H9 (cell line): ENCODE measurements at regions not wholly inside any gene's neighbourhood (a gene's known extent, or its start where the extent isn't known, plus 50 kb on each side); places are given as distances from the start of the nearest gene placed in this dataset.

Source experiments
- DNase-seq: peaks from one replicate; pipeline ENCODE4 v3.0.0-alpha.2; 2017
- H2AFZ ChIP-seq: one replicate; pipeline ENCODE4 v1.6.1; 2013; ENCODE audit warnings: mild to moderate bottlenecking, low read length, control low read depth, moderate library complexity
- H2AK5ac ChIP-seq: 2 replicates; pipeline ENCODE4 v1.6.1; 2013; ENCODE audit warnings: low read length, control low read depth, mixed read lengths; ENCODE audit not compliant: insufficient read length
- H2BK120ac ChIP-seq: one replicate; pipeline ENCODE4 v1.6.1; 2013; ENCODE audit warnings: low read depth, mild to moderate bottlenecking, low read length, control low read depth, inconsistent platforms; ENCODE audit not compliant: poor library complexity, severe bottlenecking
- H2BK12ac ChIP-seq: 2 replicates; pipeline ENCODE4 v1.6.1; 2013; ENCODE audit warnings: low read length, control low read depth, mixed read lengths, low read depth; ENCODE audit not compliant: insufficient read length
- H2BK15ac ChIP-seq: 2 replicates; pipeline ENCODE4 v1.6.1; 2013; ENCODE audit warnings: low read depth, low read length, control low read depth
- H2BK20ac ChIP-seq: one replicate; pipeline ENCODE4 v1.6.1; 2013; ENCODE audit warnings: low read depth, mild to moderate bottlenecking, low read length, control low read depth, inconsistent platforms; ENCODE audit not compliant: poor library complexity, severe bottlenecking
- H2BK5ac ChIP-seq: 2 replicates; pipeline ENCODE4 v1.6.1; 2013; ENCODE audit warnings: low read length, control low read depth, mixed read lengths; ENCODE audit not compliant: insufficient read length
- H3K14ac ChIP-seq: 2 replicates; pipeline ENCODE4 v1.6.1; 2013; ENCODE audit warnings: low read length, control low read depth; ENCODE audit not compliant: insufficient read depth
- H3K18ac ChIP-seq: 2 replicates; pipeline ENCODE4 v1.6.1; 2013; ENCODE audit warnings: low read depth, mild to moderate bottlenecking, mixed read lengths, low read length, control low read depth; ENCODE audit not compliant: insufficient read length
- H3K23ac ChIP-seq: 2 replicates; pipeline ENCODE4 v1.6.1; 2013; ENCODE audit warnings: low read length, control low read depth, mixed read lengths, low read depth; ENCODE audit not compliant: insufficient read length
- H3K23me2 ChIP-seq: 2 replicates; pipeline ENCODE4 v1.6.1; 2013; ENCODE audit warnings: low read depth, mild to moderate bottlenecking, mixed read lengths, low read length, control low read depth; ENCODE audit not compliant: insufficient read length, poor library complexity, severe bottlenecking
- H3K27ac ChIP-seq: 2 replicates; pipeline ENCODE4 v1.5.1; 2013; ENCODE audit warnings: low read length, control low read depth, mixed read lengths, low read depth; ENCODE audit not compliant: insufficient read length
- H3K27me3 ChIP-seq: 2 replicates; pipeline ENCODE4 v1.6.1; 2013; ENCODE audit warnings: low read length, control low read depth, inconsistent platforms; ENCODE audit not compliant: insufficient read depth
- H3K4ac ChIP-seq: 2 replicates; pipeline ENCODE4 v1.6.1; 2013; ENCODE audit warnings: low read depth, mild to moderate bottlenecking, control low read depth, inconsistent platforms, low read length, moderate library complexity
- H3K4me1 ChIP-seq: 2 replicates; pipeline ENCODE4 v1.6.1; 2013; ENCODE audit warnings: low read length, control low read depth, inconsistent platforms; ENCODE audit not compliant: insufficient read depth
- H3K4me2 ChIP-seq: 2 replicates; pipeline ENCODE4 v1.6.1; 2013; ENCODE audit warnings: low read length, control low read depth, mixed read lengths; ENCODE audit not compliant: insufficient read length, insufficient read depth
- H3K56ac ChIP-seq: 2 replicates; pipeline ENCODE4 v1.6.1; 2013; ENCODE audit warnings: low read depth, mild to moderate bottlenecking, mixed read lengths, low read length, control low read depth; ENCODE audit not compliant: insufficient read length
- H3K79me1 ChIP-seq: 2 replicates; pipeline ENCODE4 v1.6.1; 2013; ENCODE audit warnings: low read depth, mild to moderate bottlenecking, moderate library complexity, low read length, control low read depth, inconsistent platforms; ENCODE audit not compliant: insufficient read depth, poor library complexity, severe bottlenecking
- H3K79me2 ChIP-seq: 2 replicates; pipeline ENCODE4 v1.6.1; 2013; ENCODE audit warnings: low read length, control low read depth, inconsistent platforms; ENCODE audit not compliant: insufficient read depth
- H3K9ac ChIP-seq: 2 replicates; pipeline ENCODE4 v1.6.1; 2013; ENCODE audit warnings: low read length, control low read depth, mixed read lengths; ENCODE audit not compliant: insufficient read length; ENCODE audit errors: extremely low read depth
- H3K9me3 ChIP-seq: one replicate; pipeline ENCODE4 v1.6.1; 2013; ENCODE audit warnings: low read depth, low read length, inconsistent platforms; ENCODE audit not compliant: control insufficient read depth
- H3T11ph ChIP-seq: one replicate; pipeline ENCODE4 v1.6.1; 2013; ENCODE audit warnings: mild to moderate bottlenecking, low read length, control low read depth, inconsistent platforms
- H4K20me1 ChIP-seq: one replicate; pipeline ENCODE4 v1.6.1; 2013; ENCODE audit not compliant: control insufficient read depth, insufficient read length, insufficient read depth
- H4K5ac ChIP-seq: 2 replicates; pipeline ENCODE4 v1.6.1; 2013; ENCODE audit warnings: low read depth, mild to moderate bottlenecking, mixed read lengths, low read length, control low read depth; ENCODE audit not compliant: insufficient read length
- H4K8ac ChIP-seq: replicated peaks from 2 replicates; pipeline ENCODE4 v1.6.1; 2013; ENCODE audit warnings: low read length, control low read depth, mixed read lengths, low read depth; ENCODE audit not compliant: insufficient read length
- H4K91ac ChIP-seq: 2 replicates; pipeline ENCODE4 v1.6.1; 2013; ENCODE audit warnings: low read depth, mild to moderate bottlenecking, moderate library complexity, mixed read lengths, low read length, control low read depth; ENCODE audit not compliant: insufficient read length
- H3K27ac Mint-ChIP-seq, 3 experiments: 2 replicates in 2 of 3; 3 replicates in 1 of 3; pipeline ENCODE4 v1.8.0; 2020 to 2021; ENCODE audit warnings: mixed read lengths in 3 of 3, mild to moderate bottlenecking in 1 of 3, moderate library complexity in 1 of 3
- H3K27me3 Mint-ChIP-seq: 2 replicates; pipeline ENCODE4 v1.8.0; 2021; ENCODE audit warnings: low read depth, mild to moderate bottlenecking, moderate library complexity, mixed read lengths
- H3K36me3 Mint-ChIP-seq, 3 experiments: 2 replicates in 2 of 3; 3 replicates in 1 of 3; pipeline ENCODE4 v1.8.0; 2020 to 2021; ENCODE audit warnings: low read depth in 3 of 3, mixed read lengths in 3 of 3; ENCODE audit not compliant: insufficient read depth in 1 of 3
- H3K4me1 Mint-ChIP-seq, 2 experiments: 2 replicates each; pipeline ENCODE4 v1.8.0; 2020; ENCODE audit warnings: mixed read lengths in 2 of 2
- H3K4me3 Mint-ChIP-seq, 2 experiments: 2 replicates in 1 of 2; 3 replicates in 1 of 2; pipeline ENCODE4 v1.8.0; 2020 to 2021; ENCODE audit warnings: mild to moderate bottlenecking in 2 of 2, mixed read lengths in 2 of 2, moderate library complexity in 1 of 2
- H3K9me3 Mint-ChIP-seq, 2 experiments: 2 replicates in 1 of 2; 3 replicates in 1 of 2; pipeline ENCODE4 v1.8.0; 2020; ENCODE audit warnings: mild to moderate bottlenecking in 2 of 2, mixed read lengths in 2 of 2, moderate library complexity in 1 of 2
- TF ChIP-seq, protein P1 (sequence below): fragments of 200-600 bp; sonication (generic); conservative IDR thresholded peaks from 3 replicates; pipeline ENCODE4 v1.8.0; 2021; ENCODE audit warnings: antibody characterized with exemption, mild to moderate bottlenecking

GRCh38 chr1:103266036-103266435, 157.7 kb upstream of the COL11A1 start:
- Histone ChIP-seq H3K9ac (no peak overlapping the region), H4K8ac (no peak overlapping the region), H2BK12ac (no peak overlapping the region), H3K9me3 (no peaks in the 10 kb centered on the region), H4K5ac (no peak overlapping the region), H2BK120ac (no peak overlapping the region), H3T11ph (no peak overlapping the region), H3K23me2 (no peaks in the 10 kb centered on the region), H3K79me2 (no peaks in the 10 kb centered on the region), H3K14ac (no peak overlapping the region), H3K27ac (no peak overlapping the region), H4K91ac (no peak overlapping the region), H3K4ac (no peak overlapping the region), H3K23ac (no peak overlapping the region), H2AFZ (no peak overlapping the region), H3K27me3 (no peaks in the 10 kb centered on the region), H2BK15ac (no peak overlapping the region), H2BK5ac (no peak overlapping the region), H3K79me1 (no peaks in the 10 kb centered on the region), H4K20me1 (no peaks in the 10 kb centered on the region), H3K4me1 (no peaks in the 10 kb centered on the region), H2AK5ac (no peak overlapping the region), H3K56ac (no peak overlapping the region), H2BK20ac (no peak overlapping the region), H3K18ac (no peak overlapping the region), H3K4me2 (no peak overlapping the region)
- no peak for DNase-seq
- Mint-ChIP-seq H3K27ac (no peak overlapping the region), H3K4me1 (peaks cover 2 to 6% of the 10 kb centered on the region in 2 experiments; a peak in 2 of 4 replicates), H3K4me3 (no peak overlapping the region), H3K36me3 (peaks cover 0 to 4% (median 0%) of the 10 kb centered on the region in 3 experiments; a peak in 2 of 7 replicates), H3K9me3 (no peaks in the 10 kb centered on the region; a peak in 1 of 5 replicates), H3K27me3 (no peaks in the 10 kb centered on the region)
- TF ChIP-seq, protein P1, sequence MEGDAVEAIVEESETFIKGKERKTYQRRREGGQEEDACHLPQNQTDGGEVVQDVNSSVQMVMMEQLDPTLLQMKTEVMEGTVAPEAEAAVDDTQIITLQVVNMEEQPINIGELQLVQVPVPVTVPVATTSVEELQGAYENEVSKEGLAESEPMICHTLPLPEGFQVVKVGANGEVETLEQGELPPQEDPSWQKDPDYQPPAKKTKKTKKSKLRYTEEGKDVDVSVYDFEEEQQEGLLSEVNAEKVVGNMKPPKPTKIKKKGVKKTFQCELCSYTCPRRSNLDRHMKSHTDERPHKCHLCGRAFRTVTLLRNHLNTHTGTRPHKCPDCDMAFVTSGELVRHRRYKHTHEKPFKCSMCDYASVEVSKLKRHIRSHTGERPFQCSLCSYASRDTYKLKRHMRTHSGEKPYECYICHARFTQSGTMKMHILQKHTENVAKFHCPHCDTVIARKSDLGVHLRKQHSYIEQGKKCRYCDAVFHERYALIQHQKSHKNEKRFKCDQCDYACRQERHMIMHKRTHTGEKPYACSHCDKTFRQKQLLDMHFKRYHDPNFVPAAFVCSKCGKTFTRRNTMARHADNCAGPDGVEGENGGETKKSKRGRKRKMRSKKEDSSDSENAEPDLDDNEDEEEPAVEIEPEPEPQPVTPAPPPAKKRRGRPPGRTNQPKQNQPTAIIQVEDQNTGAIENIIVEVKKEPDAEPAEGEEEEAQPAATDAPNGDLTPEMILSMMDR, result no peak
